AG09309 (cell line): ENCODE measurements at regions not wholly inside any gene's neighbourhood (a gene's known extent, or its start where the extent isn't known, plus 50 kb on each side); places are given as distances from the start of the nearest gene placed in this dataset.

Experiments
- DNase-seq: peaks from one replicate; pipeline ENCODE4 v3.0.0-alpha.2; 2010; ENCODE audit warnings: low read depth
- H3K4me3 ChIP-seq: 2 replicates; pipeline ENCODE4 v1.5.1; 2011; ENCODE audit warnings: mild to moderate bottlenecking, low read depth, low read length, moderate library complexity; ENCODE audit not compliant: control insufficient read depth
- TF ChIP-seq, protein P1 (sequence below): IDR thresholded peaks from 2 replicates; pipeline ENCODE4 v1.5.1; 2011; ENCODE audit warnings: mild to moderate bottlenecking, low read depth, low read length, inconsistent platforms; ENCODE audit not compliant: insufficient read depth, control insufficient read depth; ENCODE audit errors: missing control alignments

DNA sequence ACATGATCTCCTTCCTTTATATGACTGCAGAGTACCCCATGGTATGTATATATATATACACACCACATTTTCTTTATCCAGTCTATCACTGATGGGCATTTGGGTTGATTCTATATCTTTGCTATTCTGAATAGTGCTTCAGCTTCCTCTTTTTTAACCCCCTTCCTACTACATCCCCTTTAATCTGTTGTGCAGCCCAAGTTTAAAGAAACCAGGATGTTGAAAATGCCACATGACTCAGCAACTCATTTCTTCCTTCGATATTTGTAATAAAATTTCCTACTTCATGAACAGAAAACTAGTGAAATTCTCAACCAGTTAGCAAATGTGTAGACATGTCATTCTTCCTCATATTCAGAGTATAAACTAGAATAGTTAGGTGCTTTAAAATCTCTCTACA lies 1245.7 kb upstream of the SORCS1 start:
- DNase-seq: no peak
- TF ChIP-seq, protein P1, sequence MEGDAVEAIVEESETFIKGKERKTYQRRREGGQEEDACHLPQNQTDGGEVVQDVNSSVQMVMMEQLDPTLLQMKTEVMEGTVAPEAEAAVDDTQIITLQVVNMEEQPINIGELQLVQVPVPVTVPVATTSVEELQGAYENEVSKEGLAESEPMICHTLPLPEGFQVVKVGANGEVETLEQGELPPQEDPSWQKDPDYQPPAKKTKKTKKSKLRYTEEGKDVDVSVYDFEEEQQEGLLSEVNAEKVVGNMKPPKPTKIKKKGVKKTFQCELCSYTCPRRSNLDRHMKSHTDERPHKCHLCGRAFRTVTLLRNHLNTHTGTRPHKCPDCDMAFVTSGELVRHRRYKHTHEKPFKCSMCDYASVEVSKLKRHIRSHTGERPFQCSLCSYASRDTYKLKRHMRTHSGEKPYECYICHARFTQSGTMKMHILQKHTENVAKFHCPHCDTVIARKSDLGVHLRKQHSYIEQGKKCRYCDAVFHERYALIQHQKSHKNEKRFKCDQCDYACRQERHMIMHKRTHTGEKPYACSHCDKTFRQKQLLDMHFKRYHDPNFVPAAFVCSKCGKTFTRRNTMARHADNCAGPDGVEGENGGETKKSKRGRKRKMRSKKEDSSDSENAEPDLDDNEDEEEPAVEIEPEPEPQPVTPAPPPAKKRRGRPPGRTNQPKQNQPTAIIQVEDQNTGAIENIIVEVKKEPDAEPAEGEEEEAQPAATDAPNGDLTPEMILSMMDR: no peak
- no peak overlapping the region for H3K4me3 ChIP-seq

DNA sequence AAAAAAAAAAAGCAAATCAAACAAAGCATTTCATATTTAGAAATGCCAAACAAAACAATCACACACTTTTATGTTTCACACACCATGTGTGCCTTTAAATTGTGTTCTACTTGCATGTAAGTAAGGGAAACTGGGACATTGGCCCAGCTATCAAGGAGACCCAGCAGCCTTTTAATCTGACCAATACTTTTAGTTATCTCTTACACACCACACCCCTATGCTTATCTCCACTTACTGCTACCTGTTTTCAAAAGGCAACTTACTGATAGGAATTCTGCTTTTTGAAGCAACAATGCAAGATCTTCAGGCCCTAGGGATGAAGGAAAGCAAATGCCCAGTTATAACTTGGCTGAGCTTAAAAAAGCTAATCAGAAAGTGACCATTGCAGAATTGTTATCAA lies 1244.8 kb upstream of the SORCS1 start:
- DNase-seq: no peak
- no peak overlapping the region for H3K4me3 ChIP-seq
- TF ChIP-seq, protein P1: no peak

DNA sequence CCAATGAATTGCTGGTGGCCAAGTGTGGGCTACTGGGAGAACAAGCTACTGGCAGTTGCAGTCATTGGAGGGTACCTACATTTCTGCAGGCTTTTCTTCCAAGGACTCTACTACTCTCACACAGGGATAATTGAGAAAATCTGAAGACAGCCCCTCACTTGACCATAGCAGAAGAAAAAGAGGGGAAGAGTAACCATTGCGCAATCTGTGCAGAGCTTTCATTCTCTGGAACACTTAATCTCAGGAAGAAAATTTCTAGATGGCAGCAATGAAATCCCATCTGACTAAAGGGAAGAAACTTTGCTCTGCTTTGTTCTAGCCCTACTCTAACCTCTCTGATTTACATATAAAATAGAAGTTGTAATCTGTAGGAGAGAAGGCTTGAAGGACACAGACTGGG lies 1239.6 kb upstream of the SORCS1 start:
- H3K4me3 ChIP-seq: no peak overlapping the region
- TF ChIP-seq, protein P1: no peak
- DNase-seq: no peak

DNA sequence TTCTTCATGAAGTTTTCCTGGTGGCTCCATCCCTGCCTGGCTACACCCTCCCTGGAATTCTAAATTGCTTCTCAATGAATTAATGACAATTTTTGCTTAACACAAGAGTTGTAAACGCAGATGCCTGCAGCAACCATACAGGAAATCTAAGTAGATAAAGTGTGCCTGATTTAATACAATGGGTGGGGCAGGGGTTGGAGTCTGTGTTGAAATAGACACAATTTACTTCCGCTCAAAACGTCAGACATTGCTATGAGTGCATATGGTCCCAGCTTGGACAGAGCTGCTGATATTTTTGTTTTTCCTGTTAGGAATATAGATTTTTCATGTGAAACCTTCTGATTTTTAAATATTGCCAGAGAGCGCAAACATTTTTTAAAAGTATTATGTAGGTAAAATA lies 1235.0 kb upstream of the SORCS1 start:
- TF ChIP-seq, protein P1: no peak
- no peak overlapping the region for H3K4me3 ChIP-seq
- no peak for DNase-seq

DNA sequence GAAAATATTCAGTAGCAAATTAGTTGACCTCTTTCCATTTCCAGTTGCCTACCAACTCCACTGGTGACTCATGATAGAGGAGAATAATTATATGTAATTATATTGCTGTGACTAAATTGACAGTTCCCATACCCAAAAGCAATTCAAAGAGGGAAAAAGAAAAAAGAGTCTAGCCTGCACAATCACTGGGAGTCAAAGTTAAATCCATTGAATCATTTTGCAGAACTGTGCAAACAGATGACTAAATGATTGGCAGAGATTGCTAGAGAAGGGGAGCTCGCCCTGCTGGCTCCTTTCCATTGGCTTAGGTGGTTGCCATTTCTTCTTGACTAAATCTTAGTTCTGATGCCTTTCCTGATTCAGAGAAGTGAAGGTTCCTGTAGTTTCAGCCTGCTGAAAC lies 1228.6 kb upstream of the SORCS1 start:
- DNase-seq: no peak
- TF ChIP-seq, protein P1: no peak
- no peak overlapping the region for H3K4me3 ChIP-seq

DNA sequence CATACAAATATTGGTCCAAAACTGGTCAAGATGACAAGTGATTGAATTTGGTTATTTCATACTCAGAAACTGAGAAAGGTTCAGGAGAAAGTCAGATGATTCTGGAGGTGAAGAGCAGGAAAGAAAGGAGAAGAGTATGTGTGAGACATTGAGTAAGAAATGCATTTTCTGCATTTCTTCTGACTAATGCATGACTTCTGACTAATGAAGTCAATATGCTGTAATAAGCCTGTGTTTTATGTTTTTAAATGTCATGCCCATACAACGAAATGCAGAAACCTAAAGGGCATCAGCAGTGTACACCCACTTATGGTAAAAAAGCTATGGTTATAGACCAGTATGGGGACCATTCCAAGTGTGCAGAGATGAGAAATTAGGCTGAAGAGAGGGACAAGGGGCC lies 1227.8 kb upstream of the SORCS1 start:
- TF ChIP-seq, protein P1: no peak
- DNase-seq: no peak
- no peak overlapping the region for H3K4me3 ChIP-seq

DNA sequence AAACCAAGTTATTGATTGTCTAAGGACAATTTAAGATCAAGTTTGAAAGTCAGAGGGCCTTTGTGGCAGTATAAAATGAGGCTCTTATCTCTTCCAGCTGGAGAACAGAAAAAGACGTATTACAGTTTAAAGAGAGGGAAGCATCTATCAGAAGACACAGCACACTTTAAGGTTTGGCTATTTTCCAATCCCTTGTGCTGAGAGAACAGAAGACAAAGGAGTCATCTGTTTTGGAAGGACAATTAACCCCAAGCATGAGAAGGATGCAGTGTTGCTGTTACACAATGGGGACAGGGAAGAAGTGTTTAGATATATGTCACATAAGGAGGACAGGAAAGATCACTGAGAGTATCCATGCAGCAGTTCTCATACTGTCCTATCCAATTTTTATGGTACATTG lies 1224.2 kb upstream of the SORCS1 start:
- H3K4me3 ChIP-seq: no peak overlapping the region
- DNase-seq: no peak
- TF ChIP-seq, protein P1: no peak
